HG03457 (cell line): ENCODE measurements at regions not wholly inside any gene's neighbourhood (a gene's known extent, or its start where the extent isn't known, plus 50 kb on each side); places are given as distances from the start of the nearest gene placed in this dataset.
A peak's percentile ranks its signal among the peaks of the same experiment; 100 is the strongest.
"Not testable (repeated sequence)": the region's sequence is repeated elsewhere in the genome, so short reads cannot be mapped to it uniquely, and the experiment has no call there.

Experiments used
- ATAC-seq: cut with Tn5 transposase; IDR thresholded peaks from one replicate; pipeline ENCODE4 v1.9.1; 2021; ENCODE audit warnings: moderate number of reproducible peaks; ENCODE audit not compliant: unreplicated experiment

GRCh38 chr2:150138587-150138986, 348.9 kb downstream of the RND3 start:
- ATAC-seq, result no peak

GRCh38 chr2:150137338-150138069, 350.0 kb downstream of the RND3 start:
- ATAC-seq, result no peak

GRCh38 chr2:150136893-150137292, 350.6 kb downstream of the RND3 start:
- no peak for ATAC-seq

- ATAC-seq, result no peak
These were observed 351.1 kb downstream of the RND3 start for GRCh38 chr2:150136401-150136800.

DNA sequence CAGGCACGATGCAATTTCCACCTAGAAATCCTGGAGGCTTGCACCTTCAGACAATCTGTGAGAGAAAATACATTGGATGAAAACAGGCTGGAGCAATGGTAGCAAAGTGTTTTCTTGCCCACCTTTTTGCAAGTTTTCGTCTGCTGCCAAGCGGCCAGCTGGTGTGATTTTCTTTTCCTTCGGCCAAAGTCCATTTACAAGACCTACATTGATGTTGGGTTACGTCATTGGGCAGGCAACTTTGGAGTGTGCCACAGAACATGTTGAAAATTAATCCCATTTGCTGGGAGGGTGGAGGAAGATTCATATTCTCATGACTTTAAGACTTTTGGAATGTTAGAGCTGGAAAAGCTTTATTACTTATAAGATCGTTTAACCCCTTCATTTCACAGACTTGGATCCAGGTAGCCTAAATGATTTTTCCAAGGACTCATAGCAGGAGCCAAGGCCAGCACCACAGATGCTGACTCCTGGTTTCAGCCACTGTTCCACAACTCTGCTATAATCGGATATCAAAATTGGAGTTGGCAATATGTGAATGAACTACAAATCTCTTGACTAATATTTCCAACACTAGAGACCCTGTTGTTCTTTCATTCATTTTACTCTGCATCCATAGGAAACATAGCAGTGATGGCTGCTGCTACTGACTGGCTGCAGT, 352.1 kb downstream of the RND3 start:
- no peak for ATAC-seq

- ATAC-seq, result no peak
These were observed 353.1 kb downstream of the RND3 start for GRCh38 chr2:150134223-150134857.

DNA sequence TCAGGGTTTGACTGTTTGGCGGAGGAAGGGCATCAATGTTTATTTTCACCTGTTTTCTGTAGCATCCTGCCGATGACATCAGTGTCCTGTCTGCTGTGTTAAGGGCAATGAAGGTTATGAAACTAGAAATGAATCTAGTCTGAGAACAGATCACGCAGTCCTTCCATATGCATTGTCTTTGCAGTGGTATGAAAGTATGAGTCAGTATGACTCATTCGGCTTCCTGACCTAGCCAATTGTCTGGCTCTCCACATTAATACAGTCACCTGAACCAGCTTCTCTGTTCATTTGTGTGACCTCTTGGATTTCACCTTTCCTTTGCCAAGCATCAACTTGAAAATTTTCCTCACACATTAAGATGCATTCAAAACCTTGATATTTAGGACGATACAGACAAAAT, 353.8 kb downstream of the RND3 start:
- ATAC-seq, result peak; percentile 92

- no peak for ATAC-seq
These were observed 357.4 kb downstream of the RND3 start for GRCh38 chr2:150129921-150130575.

- no peak for ATAC-seq
These were observed 359.5 kb downstream of the RND3 start for GRCh38 chr2:150127995-150128394.

DNA sequence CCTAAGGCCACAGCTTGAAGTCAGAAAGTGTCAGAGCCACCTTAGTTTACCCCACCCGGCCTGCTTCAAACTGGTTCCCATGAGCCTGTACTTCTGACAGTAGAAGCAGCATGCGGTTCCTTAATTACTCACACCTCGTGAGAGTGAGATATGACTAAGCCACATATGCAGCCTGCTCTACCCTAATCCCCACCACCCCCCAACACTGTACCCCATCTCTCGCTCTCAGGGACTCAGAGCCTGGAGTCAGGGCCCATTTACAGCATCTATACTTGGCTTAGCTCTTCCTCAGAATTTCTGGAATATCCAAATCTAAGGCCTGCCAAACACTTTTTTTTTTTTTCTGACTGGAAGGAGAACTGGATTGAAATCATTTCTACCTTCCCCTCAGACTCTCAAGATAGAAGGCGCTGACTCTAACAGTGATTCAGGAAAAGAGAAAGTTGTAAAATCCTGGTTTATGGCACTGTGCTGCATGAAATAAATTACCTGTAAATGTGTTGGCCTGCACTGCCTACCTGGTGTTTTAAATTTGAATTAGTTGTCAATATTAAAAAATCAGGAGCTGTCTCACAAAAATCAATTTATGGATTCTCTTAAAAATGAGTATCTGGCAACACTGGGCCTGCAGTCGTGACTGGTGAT, 360.0 kb downstream of the RND3 start:
- ATAC-seq, result no peak

DNA sequence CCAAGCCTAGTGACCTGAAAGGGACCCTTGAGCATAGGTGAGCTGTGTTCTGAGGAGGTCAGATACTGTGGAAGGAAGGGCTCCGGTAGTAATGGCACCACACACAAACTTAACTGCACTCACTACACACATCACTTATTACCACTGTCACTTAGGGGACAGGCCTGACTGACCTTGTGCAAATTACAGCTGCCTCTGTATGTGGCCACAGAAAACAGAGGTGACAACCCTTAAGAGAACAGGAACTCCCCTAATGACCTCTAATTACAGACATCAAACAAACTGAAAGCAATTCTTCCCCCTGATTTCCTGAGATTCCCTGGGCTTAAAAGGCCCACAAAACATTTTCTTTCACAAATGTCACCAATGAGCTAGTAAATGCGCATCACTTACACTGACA, 360.6 kb downstream of the RND3 start:
- ATAC-seq, result no peak

DNA sequence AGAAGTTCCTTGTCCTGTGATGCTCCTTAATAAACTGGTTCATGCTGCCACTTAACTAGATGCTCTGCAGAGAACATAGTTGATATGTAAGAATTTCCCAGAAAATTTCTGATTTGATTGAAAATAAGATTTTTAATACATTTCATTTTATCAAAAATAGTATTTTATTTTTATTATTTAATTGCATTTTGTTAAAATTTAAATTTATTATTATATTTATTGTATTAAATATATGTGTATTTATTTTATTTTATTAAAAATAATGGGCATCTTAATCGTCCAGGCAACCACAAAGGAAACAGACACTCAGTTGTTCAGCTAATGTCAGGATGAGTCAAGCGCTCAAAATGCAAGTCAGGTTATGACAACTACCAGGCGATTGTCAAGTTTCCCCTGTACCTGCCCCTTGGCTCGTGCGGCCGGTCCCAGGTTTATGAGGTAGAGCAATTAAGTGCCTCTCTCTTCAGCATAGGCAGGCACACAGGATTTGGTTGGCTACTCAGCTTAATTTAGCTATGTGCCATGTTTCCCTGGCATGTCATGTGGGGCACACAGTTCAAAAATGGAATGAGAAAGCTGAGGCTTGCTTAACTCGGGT, 361.2 kb downstream of the RND3 start:
- no peak for ATAC-seq

- ATAC-seq, result no peak
These were observed 361.8 kb downstream of the RND3 start for GRCh38 chr2:150125708-150126107.

GRCh38 chr2:150125188-150125587, 362.3 kb downstream of the RND3 start:
- ATAC-seq, result no peak

GRCh38 chr2:150124739-150125138, 362.7 kb downstream of the RND3 start:
- ATAC-seq, result no peak

- ATAC-seq, result no peak
These were observed 364.4 kb downstream of the RND3 start for GRCh38 chr2:150122871-150123613.

GRCh38 chr2:150122156-150122555, 365.3 kb downstream of the RND3 start:
- ATAC-seq, result no peak

DNA sequence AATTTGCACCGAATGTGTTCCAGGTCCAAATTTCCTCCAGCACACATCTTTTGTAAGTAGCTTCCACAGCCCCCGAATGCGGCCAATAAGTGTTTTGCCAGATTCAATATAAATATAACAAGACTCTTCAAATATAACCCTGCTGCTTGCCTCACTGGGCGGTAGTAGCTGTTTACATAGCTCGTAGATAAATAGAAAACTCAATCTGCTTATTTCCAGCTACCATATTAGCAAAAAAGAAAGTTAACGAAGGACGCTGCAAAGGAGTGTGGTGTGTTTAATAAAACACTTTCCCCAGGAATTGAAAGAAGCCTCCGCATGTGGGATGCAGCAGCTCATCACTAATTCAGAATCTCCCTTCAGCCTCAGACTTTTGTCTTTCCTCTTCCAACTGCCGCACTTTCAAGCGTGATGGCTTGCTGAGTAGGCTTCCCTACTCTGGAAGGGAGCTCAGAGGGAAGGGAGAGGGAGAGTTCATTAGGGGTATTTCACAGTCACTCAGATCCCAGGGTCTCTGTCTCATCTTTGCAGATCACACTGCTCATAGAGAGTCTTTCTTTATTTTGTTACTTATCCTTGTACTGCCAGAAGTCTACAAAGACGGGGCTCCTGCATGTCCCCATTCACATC, 367.0 kb downstream of the RND3 start:
- no peak for ATAC-seq

- ATAC-seq, result no peak
These were observed 367.6 kb downstream of the RND3 start for GRCh38 chr2:150119819-150120218.

- ATAC-seq, result not testable (repeated sequence)
These were observed 373.4 kb downstream of the RND3 start for GRCh38 chr2:150114089-150114488.
